Skeletal muscle cell (primary cell): ENCODE measurements at regions not wholly inside any gene's neighbourhood (a gene's known extent, or its start where the extent isn't known, plus 50 kb on each side); places are given as distances from the start of the nearest gene placed in this dataset.

Experiments used
- DNase-seq: peaks from one replicate; pipeline ENCODE4 v3.0.0-alpha.2; 2010; ENCODE audit warnings: low read depth
- H3K4me3 ChIP-seq: 2 replicates; pipeline ENCODE4 v1.5.1; 2011; ENCODE audit warnings: low read depth, mild to moderate bottlenecking, control low read depth, low read length, moderate library complexity

DNA sequence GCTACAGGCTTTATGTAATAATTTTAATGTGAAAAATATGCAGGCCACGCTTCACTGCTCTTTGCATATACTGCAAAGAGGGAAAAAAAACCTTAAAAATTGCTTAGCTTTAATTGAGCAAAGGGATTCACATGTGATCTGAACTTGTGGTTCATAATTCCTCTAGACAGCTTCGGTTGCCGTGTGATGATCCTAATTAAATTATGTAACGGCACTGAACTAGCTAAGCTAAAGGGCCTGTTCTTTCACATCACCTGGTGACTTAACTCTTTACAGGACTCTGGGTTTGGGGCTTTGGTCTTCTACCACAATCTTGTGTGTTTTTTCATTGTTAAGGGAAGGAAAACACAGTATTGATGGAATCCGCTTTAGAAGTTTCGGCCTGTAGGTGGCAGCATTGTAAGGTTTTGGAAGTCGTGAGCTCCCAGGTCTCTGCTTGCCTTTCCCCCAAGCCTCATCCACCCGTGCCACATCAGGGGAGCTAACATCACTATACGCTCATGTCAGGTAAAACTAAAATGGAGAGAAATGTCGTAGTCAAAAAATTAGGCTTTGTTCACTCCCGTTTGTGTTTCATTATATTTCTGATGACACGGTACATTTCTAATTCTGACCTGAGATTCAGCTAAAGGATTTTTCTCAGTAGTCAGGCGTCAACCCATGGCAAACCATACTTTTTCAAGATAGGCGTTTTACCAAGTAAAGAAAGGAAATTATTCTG lies 205.6 kb upstream of the DPH6 start:
- DNase-seq = no peak
- H3K4me3 ChIP-seq = no peak overlapping the region

DNA sequence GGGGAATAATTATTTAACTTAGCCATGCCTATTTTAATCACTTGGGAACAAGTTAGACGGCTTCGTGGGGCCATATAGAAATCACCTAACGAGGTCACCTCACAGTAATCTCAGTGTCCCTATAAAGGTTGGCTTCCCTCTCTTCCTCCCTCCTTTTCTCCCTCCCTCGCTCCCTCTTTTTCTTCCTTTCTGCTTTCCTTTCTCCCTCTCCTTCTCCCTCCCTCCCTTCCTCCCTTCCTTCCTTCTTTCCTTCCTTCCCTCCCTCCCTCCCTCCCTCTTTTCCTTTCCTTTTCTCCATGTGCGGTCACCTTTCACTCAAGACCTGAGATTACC lies 206.1 kb upstream of the DPH6 start:
- no peak overlapping the region for H3K4me3 ChIP-seq
- DNase-seq = no peak

DNA sequence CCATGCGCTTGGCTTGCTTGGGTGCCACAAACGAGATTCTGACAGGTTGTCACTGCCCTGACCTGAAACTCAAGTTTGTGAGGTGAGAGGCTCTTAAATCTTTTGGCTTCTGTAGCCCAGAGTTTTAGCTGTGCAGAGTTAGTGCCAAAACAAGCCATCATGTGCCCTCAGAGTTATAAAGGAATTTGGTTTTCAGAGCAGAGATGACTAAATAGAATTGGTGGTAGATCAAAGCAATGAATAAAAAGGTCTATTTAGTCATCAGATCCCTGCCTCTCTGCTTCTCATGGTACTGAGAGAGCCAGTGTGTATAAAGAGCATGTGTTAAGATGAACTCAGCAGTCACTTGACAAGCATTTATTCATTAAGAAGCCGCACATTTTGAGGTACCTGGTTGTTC lies 207.5 kb upstream of the DPH6 start:
- H3K4me3 ChIP-seq = no peak overlapping the region
- peak; percentile 36 for DNase-seq

DNA sequence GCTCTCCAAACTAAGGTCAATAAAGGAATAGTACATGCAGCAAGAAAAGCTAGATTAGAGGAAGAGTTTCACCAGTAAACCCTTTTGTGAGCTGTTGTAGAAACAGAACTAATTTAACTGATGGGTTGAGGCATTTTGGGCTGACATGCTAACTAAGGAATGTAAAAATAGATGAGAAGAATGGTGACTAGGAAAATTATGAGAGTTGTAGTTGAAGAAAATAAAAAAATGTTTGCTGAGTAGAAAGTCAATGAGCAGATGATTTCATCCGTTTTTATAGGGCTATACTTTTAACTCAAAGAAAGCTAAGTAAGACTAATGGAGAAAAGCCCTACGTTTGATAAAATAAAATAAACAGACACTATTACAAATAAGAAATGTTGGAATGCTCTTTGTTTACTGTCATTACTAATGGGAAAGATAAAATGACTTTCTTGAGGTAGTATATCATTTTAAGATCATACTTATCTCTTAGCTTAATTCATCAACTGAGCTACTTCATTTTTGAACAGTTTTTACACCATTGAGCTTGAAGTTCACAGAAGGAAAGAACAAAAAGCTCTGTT lies 209.4 kb upstream of the DPH6 start:
- DNase-seq = no peak
- H3K4me3 ChIP-seq = no peak overlapping the region

DNA sequence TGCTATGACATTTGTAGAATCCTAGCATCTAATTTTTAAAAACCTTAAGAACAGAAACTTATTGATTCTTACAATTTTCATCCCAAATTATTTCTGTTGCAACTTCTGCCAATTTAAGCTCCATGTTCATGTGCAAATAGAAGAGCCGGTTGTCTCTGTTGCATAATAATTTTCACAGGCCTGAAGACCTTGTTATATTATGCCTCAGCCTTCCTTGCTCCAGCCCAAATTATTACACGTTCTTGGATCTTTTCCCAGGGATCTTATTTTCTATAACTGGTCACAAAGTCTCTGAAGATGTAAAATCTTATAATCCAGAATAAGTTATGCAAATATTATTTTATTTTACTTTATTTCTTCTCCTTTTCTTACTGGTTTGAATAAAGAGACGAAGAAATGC lies 210.7 kb upstream of the DPH6 start:
- no peak overlapping the region for H3K4me3 ChIP-seq

DNA sequence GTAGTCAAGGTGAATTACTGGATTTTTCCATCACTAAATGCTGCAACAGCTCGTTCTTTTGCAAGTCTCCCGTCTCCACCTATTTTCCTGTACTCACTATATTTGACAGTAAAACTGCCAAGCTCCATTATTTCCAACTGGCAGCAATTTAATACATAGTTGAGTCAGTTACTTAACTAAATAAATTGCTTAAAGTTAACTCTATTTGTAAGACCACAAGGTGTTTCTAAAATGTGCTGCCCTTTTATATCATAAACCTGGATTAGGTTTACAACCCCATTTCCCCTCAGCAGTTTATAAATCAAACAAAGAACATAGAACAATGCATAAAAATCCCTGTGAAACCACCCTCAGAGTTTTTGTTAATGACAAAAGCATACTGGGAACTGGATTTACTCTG lies 211.4 kb upstream of the DPH6 start:
- DNase-seq = no peak
- H3K4me3 ChIP-seq = no peak overlapping the region

More for the DNA sequence above, 210.7 kb upstream of the DPH6 start:
- DNase-seq = no peak

DNA sequence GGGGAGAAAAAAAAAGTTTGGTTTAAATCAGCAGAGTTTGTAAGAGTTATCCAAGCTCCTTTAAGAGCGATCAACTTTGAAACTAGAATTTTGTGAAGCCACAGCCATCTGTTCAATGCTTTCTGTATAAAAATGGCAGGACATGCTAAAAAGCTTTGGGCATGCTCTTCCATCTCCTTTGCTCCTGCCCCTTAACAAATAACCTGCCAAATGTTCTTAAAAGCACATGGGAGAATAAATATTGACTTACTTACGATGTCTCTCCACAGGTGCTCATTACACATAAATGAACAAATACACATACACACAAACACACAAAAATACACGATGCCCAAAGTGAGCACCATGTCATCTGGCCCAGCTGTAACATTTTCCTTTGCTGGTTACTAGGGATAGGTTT lies 211.8 kb upstream of the DPH6 start:
- H3K4me3 ChIP-seq = no peak overlapping the region
- DNase-seq = no peak

DNA sequence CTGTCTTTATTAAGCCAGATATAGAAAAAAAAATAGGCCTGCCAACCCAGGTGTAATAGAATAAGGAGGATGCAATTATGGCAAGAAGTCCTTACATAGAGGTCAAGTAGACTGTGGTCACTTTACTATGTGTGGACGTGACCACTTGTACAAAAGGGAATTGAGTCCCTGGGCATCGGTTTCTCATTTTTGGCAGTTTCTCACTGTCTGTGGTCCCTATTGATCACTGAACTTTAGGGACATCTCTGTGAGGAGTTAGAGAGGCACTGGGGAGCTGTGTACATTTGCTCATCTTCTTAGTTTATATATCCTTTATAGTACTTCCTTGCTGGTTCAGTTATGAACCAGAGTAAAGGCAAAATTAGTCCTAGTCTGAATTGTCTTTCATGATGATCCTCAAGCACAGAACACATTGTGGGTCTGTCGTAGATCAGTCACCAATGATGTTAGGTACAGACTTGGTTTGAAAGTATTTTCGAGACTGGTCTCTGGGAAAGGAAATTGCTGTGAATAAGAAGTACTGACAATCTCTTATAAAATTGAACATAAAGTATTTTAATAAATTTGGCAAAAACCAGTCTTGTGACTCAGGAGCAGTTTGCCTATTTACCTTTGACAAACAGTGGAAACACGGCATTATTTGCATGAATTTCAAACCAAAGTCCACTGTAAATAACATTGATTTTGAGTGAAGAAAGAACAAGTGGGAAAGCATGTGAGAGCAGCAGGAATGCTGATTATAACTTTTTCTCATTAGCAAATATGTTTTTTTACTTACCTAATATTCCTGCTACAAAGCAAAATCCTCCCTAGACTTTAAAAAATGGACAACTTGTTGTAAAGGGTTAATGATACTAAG lies 218.9 kb upstream of the DPH6 start:
- no peak overlapping the region for H3K4me3 ChIP-seq
- DNase-seq = no peak

DNA sequence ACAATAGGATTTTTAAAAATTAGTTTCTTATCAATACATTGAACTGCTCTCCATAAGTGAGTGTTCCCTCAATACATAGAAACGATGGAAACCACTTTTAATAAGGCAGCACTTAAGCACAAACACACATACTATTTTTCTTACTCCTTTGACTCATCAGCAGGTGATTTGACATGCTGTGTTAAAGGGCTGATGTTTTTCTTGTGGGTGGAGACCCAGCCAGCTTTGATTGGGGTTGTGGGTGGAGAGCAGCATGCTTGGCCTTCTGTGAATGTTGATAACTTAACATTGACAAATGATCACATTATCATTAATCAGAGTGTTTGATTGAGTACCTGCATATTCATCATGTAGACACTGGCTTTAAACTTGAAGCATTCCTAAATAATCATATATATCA lies 223.0 kb upstream of the DPH6 start:
- no peak for DNase-seq
- no peak overlapping the region for H3K4me3 ChIP-seq

DNA sequence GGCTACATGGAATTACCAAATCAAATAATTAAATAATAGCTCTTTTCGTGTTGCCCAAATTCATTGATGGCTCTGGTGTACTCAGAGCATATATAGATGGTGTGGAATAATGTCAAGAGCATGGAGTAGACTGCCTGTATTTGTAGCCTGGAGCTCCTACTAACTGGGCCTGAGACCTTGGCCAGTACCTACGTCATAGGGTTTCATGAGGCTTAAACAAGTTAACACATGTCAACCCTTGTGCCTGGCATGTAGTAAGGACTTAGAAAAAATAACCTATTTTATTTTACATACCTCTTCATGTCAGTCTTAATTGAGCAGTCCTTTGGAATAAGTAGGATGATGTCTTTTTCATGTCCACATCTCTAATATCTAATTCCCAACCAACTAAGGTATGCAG lies 223.7 kb upstream of the DPH6 start:
- no peak overlapping the region for H3K4me3 ChIP-seq
- no peak for DNase-seq

DNA sequence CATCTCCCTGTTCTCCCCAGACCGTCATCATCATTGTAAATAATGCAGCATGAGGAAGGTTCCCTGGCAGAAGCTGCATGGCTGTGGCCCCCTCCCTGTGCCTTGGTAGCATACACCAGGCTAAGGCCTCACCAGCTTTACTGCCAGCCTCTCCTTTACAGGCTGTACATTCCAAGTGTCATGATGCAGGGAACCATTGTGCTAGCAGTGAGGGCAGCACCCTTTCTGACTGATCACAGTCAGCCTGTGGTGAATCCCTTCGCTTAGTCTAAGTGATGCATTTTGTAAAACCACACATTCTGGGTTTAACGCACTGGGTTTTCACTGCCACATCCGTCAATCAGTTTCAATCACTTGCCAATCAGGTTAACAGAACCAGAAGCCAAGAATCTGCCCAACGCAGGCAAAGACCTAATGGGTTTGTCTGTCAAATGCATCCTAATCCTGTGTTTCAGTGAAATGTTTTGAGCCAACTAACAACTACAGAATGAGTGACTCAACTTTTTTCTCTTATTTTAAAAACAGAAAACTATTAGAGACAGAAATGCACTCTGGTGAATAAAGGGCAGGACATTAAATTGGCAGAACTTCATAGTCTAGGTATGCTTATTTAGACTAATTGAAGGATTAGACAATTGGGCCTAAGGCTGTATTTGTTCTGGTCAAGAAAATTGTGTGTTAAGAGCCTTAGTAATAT lies 225.9 kb upstream of the DPH6 start:
- H3K4me3 ChIP-seq = no peak overlapping the region
- DNase-seq = no peak

DNA sequence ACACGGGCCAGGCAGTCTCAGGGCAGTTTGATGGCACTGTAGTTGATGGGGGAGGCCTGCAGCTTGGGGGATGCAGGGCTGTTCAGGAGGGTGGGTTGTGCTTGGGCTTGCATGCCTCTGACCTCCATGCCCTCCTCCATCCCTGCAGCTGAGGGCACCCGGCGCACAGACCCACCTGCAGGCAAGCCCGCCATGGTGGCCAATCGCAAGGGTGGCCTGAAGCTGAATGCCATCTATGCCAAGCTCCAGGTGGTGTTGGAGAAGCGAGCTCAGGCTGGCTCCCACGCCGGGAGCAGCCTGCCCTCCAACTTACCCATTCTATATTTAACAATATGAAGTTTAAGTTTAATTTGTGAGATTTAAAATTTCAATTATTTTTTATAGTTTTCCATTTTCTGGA lies 228.7 kb upstream of the DPH6 start:
- DNase-seq = no peak
- H3K4me3 ChIP-seq = no peak overlapping the region

DNA sequence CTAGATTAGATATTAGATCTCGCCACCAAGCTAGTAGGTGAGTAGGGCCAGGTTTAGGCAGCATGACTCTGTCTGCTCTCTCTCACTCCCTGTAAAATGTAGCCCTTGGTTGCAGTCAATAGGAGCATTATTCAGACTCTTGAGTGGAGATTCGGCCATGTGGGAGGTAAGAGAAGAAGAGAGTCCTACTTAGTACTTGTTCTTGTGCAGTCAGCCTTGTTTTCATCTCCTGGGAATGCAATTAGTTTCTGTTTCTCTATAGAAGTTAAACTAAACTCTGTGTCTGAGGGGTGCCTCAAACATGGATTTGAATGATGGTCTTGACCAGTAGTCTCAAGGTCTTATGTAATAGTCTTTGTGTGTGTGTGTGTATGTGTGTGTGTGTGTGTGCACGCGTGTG lies 229.5 kb upstream of the DPH6 start:
- H3K4me3 ChIP-seq = no peak overlapping the region
- no peak for DNase-seq

DNA sequence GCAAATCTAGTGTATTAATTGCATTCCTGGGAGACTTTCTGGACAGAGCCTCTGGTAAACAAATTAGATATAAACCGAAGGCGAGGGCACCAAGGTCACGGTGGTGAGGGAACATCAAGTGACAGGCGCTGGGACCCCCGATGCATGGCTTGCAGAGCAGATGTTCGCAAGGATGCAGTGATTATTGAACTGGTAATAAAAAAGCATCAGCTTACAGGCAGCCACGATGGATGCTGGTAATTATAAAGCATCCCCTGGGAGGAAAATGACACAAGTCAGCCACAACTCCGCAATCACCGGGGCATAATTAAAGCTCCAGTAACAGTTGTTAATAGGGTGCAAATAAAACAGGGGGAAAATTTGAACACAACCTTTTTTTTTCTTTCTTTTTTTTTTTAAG lies 231.1 kb upstream of the DPH6 start:
- H3K4me3 ChIP-seq = no peak overlapping the region
- no peak for DNase-seq

DNA sequence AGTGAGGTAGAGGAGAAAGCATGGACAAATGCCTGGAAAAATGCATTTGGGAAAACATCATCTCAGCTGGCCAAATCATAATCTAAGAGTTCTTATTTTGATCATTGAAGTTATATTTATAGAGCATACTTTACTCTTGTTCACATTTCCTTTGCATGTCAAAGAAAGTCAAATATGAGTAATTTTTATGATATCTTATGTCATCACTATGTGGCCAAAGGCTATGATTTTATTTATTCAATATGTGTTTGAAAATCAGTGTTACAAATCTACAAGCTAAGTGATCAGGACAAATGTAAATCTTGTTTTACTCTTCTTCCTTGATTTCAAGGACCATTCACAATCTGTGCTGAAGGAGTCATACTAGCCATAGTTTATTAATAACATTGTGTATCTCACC lies 237.2 kb upstream of the DPH6 start:
- H3K4me3 ChIP-seq = no peak overlapping the region
- DNase-seq = no peak

DNA sequence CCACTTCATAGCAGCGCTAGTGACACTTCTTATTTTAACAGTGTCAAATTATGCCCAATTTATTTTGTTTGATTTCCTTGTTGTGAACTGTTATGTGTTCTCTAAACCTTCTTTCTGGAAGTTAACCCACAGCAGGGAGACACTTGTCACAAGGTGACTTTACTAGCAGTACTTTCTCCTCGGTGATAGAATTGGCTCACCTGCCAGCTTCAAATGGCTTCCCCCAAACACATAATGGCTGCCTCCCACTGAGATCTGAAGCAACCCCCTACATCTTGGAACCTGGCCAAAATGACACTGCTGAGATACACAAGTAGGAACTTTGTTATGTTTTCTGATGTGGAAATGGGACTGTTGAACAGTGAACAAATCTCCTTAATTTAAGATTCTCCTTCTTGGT lies 238.8 kb upstream of the DPH6 start:
- no peak overlapping the region for H3K4me3 ChIP-seq
- no peak for DNase-seq

DNA sequence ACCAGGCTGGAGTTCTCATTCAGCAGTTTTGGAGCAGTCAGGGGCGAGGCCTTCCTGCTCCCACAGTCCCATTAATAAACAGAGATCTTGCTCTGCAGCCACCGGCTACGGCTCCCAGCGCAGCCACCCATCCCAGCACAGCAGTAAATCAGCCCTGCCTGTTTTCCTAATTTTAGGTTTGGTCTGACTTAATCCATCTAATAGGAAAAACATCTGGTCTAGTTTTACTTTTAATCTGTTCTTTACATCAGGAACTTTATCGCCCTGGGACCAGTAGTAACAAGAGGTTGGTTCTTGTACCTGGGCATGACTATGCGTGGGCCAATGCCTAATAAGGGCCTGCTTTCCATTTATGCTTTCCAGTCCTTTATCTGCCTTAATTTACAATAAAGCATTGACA lies 264.0 kb upstream of the DPH6 start:
- DNase-seq = no peak
- H3K4me3 ChIP-seq = no peak overlapping the region

DNA sequence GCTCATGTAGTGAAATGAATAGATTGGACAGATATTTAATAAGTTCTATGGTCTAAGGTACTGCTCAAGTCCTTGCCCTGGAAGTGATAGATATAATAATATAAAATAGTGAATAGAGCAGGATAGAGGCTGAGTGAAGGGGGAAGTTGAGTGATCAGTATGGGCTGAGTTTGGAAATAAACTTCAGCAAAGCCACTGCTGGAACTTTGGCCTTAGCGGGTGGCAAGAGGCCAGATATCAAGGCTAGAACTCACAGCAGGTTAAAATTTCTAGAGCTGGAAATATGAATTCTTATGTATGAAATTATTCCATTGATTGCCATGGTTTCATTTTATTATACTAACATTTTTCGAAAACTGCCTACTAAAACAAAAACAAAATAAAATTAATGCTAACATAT lies 267.6 kb upstream of the DPH6 start:
- no peak for DNase-seq
- no peak overlapping the region for H3K4me3 ChIP-seq

DNA sequence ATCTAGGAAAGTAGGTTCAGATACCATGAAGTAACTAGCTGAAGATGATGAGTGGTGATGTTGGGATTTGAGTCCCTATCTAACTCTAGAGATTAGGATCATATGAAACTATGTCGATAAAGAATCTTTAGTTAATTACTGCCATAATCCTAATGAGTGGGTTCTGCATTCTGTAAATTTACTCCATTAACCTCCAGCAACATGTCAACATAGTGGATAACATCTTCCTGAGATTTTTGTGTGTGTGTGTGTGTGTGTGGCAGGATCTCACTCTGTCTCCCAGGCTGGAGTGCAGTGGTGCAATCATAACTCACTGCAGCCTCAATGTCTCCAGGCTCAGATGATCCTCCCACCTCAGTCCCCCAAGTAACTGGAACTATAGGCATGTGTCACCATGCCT lies 272.9 kb upstream of the DPH6 start:
- no peak for DNase-seq
- H3K4me3 ChIP-seq = no peak overlapping the region

DNA sequence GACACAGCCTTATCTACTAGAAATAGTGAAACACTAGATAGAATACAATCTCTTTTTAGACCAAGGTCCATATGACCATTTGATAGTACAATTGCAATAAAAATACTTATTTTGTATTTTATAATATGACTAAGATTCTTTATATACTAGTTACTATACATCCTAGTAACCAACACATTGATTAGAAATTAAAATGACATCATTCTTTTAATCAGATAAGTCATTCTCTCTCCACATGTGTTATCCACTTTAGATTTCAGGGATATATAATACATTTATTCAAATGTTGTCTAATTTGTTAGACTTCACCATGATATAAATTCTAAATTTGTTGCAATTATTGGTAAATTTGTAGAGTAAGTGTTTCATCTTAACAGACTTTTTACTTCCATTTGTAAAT lies 276.2 kb upstream of the DPH6 start:
- DNase-seq = no peak
- no peak overlapping the region for H3K4me3 ChIP-seq
